Gastroesophageal sphincter (tissue), 3 donors: ENCODE measurements at regions not wholly inside any gene's neighbourhood (a gene's known extent, or its start where the extent isn't known, plus 50 kb on each side); places are given as distances from the start of the nearest gene placed in this dataset.

Source experiments
- EP300 ChIP-seq: sonication (generic); formaldehyde crosslinking; IDR thresholded peaks from one replicate; pipeline ENCODE4 v1.6.1; 2017; ENCODE audit warnings: antibody characterized with exemption, mild to moderate bottlenecking
- POLR2A ChIP-seq, 2 donors: fragments of 450-650 bp; IDR thresholded peaks; one replicate each; pipeline ENCODE4 v1.6.1; 2017; ENCODE audit warnings: antibody characterized with exemption in 2 of 2, mild to moderate bottlenecking in 2 of 2, moderate library complexity in 1 of 2
- POLR2AphosphoS5 ChIP-seq: sonication (generic); formaldehyde crosslinking; IDR thresholded peaks from one replicate; pipeline ENCODE4 v1.6.1; 2017; ENCODE audit warnings: antibody characterized with exemption
- TF ChIP-seq, protein P1 (sequence below), 4 experiments: fragments of 200-600 bp in 2 of 4; fragments of 450-650 bp in 2 of 4; sonication (generic) in 1 of 4; IDR thresholded peaks; one replicate each; pipeline ENCODE4 v1.5.1; 2017 to 2019; ENCODE audit warnings: antibody characterized with exemption in 4 of 4, mild to moderate bottlenecking in 2 of 4, moderate library complexity in 2 of 4

DNA sequence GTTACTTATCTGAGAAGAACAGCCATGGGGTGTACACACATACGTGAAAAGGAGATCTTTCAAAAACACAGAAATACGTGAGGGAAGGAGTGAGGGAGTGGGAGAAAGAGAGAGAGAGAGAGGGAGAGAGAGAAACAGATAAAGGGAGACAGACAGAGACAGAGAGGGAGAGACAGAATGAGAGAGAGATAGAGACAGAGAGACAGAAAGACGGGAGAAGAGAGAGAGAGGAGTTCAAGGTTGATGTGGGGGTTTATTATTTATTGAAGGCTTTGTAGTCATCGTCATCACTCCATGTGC is 64.0 kb downstream of the CHST2 start:
- TF ChIP-seq, protein P1, sequence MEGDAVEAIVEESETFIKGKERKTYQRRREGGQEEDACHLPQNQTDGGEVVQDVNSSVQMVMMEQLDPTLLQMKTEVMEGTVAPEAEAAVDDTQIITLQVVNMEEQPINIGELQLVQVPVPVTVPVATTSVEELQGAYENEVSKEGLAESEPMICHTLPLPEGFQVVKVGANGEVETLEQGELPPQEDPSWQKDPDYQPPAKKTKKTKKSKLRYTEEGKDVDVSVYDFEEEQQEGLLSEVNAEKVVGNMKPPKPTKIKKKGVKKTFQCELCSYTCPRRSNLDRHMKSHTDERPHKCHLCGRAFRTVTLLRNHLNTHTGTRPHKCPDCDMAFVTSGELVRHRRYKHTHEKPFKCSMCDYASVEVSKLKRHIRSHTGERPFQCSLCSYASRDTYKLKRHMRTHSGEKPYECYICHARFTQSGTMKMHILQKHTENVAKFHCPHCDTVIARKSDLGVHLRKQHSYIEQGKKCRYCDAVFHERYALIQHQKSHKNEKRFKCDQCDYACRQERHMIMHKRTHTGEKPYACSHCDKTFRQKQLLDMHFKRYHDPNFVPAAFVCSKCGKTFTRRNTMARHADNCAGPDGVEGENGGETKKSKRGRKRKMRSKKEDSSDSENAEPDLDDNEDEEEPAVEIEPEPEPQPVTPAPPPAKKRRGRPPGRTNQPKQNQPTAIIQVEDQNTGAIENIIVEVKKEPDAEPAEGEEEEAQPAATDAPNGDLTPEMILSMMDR (IDR thresholded peaks at IDR 0.05), result no peak
- TF ChIP-seq POLR2AphosphoS5, result no peak
- TF ChIP-seq POLR2A (IDR thresholded peaks at IDR 0.05), result no peak
- TF ChIP-seq EP300, result no peak
